HG03558 (cell line): ENCODE measurements at regions not wholly inside any gene's neighbourhood (a gene's known extent, or its start where the extent isn't known, plus 50 kb on each side); places are given as distances from the start of the nearest gene placed in this dataset.
"Not testable (repeated sequence)": the region's sequence is repeated elsewhere in the genome, so short reads cannot be mapped to it uniquely, and the experiment has no call there.

Experiments used
- ATAC-seq: cut with Tn5 transposase; IDR thresholded peaks from one replicate; pipeline ENCODE4 v1.9.1; 2021; ENCODE audit warnings: moderate number of reproducible peaks; ENCODE audit not compliant: unreplicated experiment; ENCODE audit errors: extremely low read depth

- ATAC-seq = no peak
These were observed 188.4 kb downstream of the DUSP6 start for GRCh38 chr12:89163918-89164317.

- no peak for ATAC-seq
These were observed 189.6 kb downstream of the DUSP6 start for GRCh38 chr12:89162589-89163261.

GRCh38 chr12:89161557-89161956, 190.7 kb downstream of the DUSP6 start:
- no peak for ATAC-seq

- no peak for ATAC-seq
These were observed 191.6 kb downstream of the DUSP6 start for GRCh38 chr12:89160716-89161123.

- no peak for ATAC-seq
These were observed 194.9 kb downstream of the DUSP6 start for GRCh38 chr12:89157413-89157812.

- ATAC-seq = no peak
These were observed 195.4 kb downstream of the DUSP6 start for GRCh38 chr12:89156862-89157262.

- no peak for ATAC-seq
These were observed 196.0 kb downstream of the DUSP6 start for GRCh38 chr12:89156340-89156739.

GRCh38 chr12:89155826-89156225, 196.5 kb downstream of the DUSP6 start:
- ATAC-seq = no peak

GRCh38 chr12:89154743-89155499, 197.4 kb downstream of the DUSP6 start:
- ATAC-seq = no peak

GRCh38 chr12:89153341-89153740, 199.0 kb downstream of the DUSP6 start:
- ATAC-seq = no peak

GRCh38 chr12:89151536-89151935, 200.8 kb downstream of the DUSP6 start:
- ATAC-seq = no peak

- not testable (repeated sequence) for ATAC-seq
These were observed 201.5 kb downstream of the DUSP6 start for GRCh38 chr12:89150789-89151188.

GRCh38 chr12:89140602-89141238, 211.6 kb downstream of the DUSP6 start:
- no peak for ATAC-seq

- ATAC-seq = no peak
These were observed 212.2 kb downstream of the DUSP6 start for GRCh38 chr12:89140141-89140540.

- no peak for ATAC-seq
These were observed 212.9 kb downstream of the DUSP6 start for GRCh38 chr12:89139390-89139789.

- ATAC-seq = no peak
These were observed 214.1 kb downstream of the DUSP6 start for GRCh38 chr12:89138048-89138852.

GRCh38 chr12:89135976-89136634, 216.2 kb downstream of the DUSP6 start:
- ATAC-seq = no peak

GRCh38 chr12:89134213-89134770, 218.0 kb downstream of the DUSP6 start:
- ATAC-seq = no peak

GRCh38 chr12:89129167-89129870, 223.0 kb downstream of the DUSP6 start:
- ATAC-seq = no peak
